Activated CD4-positive, alpha-beta T cell treated with anti-CD3 and anti-CD28 coated beads, Interleukin-2, amount 10 ng/mL, durations not matched to agents 24 days and 14 days (primary cell): ENCODE measurements at regions not wholly inside any gene's neighbourhood (a gene's known extent, or its start where the extent isn't known, plus 50 kb on each side); places are given as distances from the start of the nearest gene placed in this dataset.

Experiments used
- DNase-seq: peaks from one replicate; pipeline ENCODE4 v3.0.0; 2022
- H3K27ac Mint-ChIP-seq: one replicate; pipeline ENCODE4 v1.8.0; 2022; ENCODE audit warnings: mild to moderate bottlenecking, mixed read lengths
- H3K27me3 Mint-ChIP-seq: one replicate; pipeline ENCODE4 v1.8.0; 2022; ENCODE audit warnings: mixed read lengths
- H3K36me3 Mint-ChIP-seq: one replicate; pipeline ENCODE4 v1.8.0; 2022; ENCODE audit warnings: low read depth, mild to moderate bottlenecking, mixed read lengths
- H3K4me1 Mint-ChIP-seq: one replicate; pipeline ENCODE4 v1.8.0; 2021; ENCODE audit warnings: mixed read lengths
- H3K4me3 Mint-ChIP-seq: one replicate; pipeline ENCODE4 v1.8.0; 2022; ENCODE audit warnings: mild to moderate bottlenecking, moderate library complexity, mixed read lengths
- H3K9me3 Mint-ChIP-seq: one replicate; pipeline ENCODE4 v1.8.0; 2021; ENCODE audit warnings: mixed read lengths
- intact Hi-C: fragments of 100-400 bp; cut with micrococcal nuclease; formaldehyde crosslinking; loops from one replicate; pipeline ENCODE4 v1.15.1; 2023

- intact Hi-C loops: no loop called here
- H3K4me3 Mint-ChIP-seq: no peak overlapping the region
- no peaks in the 10 kb centered on the region for H3K36me3 Mint-ChIP-seq
- no peaks in the 10 kb centered on the region for H3K9me3 Mint-ChIP-seq
- no peaks in the 10 kb centered on the region for H3K27me3 Mint-ChIP-seq
- no peak for DNase-seq
- H3K27ac Mint-ChIP-seq: no peak overlapping the region
- H3K4me1 Mint-ChIP-seq: no peaks in the 10 kb centered on the region
Measured at GRCh38 chr7:46207931-46208634, 287.0 kb upstream of the IGFBP3 start.

- Mint-ChIP-seq H3K27me3 (no peaks in the 10 kb centered on the region), H3K36me3 (no peaks in the 10 kb centered on the region), H3K9me3 (no peaks in the 10 kb centered on the region), H3K4me1 (no peaks in the 10 kb centered on the region), H3K4me3 (no peak overlapping the region), H3K27ac (no peak overlapping the region)
- intact Hi-C loops: no loop called here
- DNase-seq: no peak
Measured at GRCh38 chr7:46206476-46207060, 285.5 kb upstream of the IGFBP3 start.

GRCh38 chr7:46205478-46205877 is 284.4 kb upstream of the IGFBP3 start:
- Mint-ChIP-seq H3K4me1 (no peaks in the 10 kb centered on the region), H3K9me3 (no peaks in the 10 kb centered on the region), H3K36me3 (no peaks in the 10 kb centered on the region), H3K4me3 (no peak overlapping the region), H3K27me3 (no peaks in the 10 kb centered on the region), H3K27ac (no peak overlapping the region)
- no peak for DNase-seq
- intact Hi-C loops: no loop called here

- intact Hi-C loops: no loop called here
- Mint-ChIP-seq H3K9me3 (no peaks in the 10 kb centered on the region), H3K4me1 (no peaks in the 10 kb centered on the region), H3K27me3 (no peaks in the 10 kb centered on the region), H3K4me3 (no peak overlapping the region), H3K36me3 (no peaks in the 10 kb centered on the region), H3K27ac (no peak overlapping the region)
- DNase-seq: no peak
Measured at GRCh38 chr7:46203926-46204325, 282.9 kb upstream of the IGFBP3 start.

GRCh38 chr7:46202379-46202778 is 281.3 kb upstream of the IGFBP3 start:
- Mint-ChIP-seq H3K4me3 (no peak overlapping the region), H3K27me3 (no peaks in the 10 kb centered on the region), H3K27ac (no peak overlapping the region), H3K4me1 (no peaks in the 10 kb centered on the region), H3K36me3 (no peaks in the 10 kb centered on the region), H3K9me3 (no peaks in the 10 kb centered on the region)
- intact Hi-C loops: no loop called here
- DNase-seq: no peak

- Mint-ChIP-seq H3K4me1 (no peaks in the 10 kb centered on the region), H3K27ac (no peak overlapping the region), H3K36me3 (no peaks in the 10 kb centered on the region), H3K27me3 (no peaks in the 10 kb centered on the region), H3K9me3 (no peaks in the 10 kb centered on the region), H3K4me3 (no peak overlapping the region)
- intact Hi-C loops: no loop called here
- DNase-seq: no peak
Measured at GRCh38 chr7:46201961-46202360, 280.9 kb upstream of the IGFBP3 start.

GRCh38 chr7:46198701-46199100 is 277.6 kb upstream of the IGFBP3 start:
- Mint-ChIP-seq H3K9me3 (no peaks in the 10 kb centered on the region), H3K4me1 (no peaks in the 10 kb centered on the region), H3K4me3 (no peak overlapping the region), H3K36me3 (no peaks in the 10 kb centered on the region), H3K27ac (no peak overlapping the region), H3K27me3 (no peaks in the 10 kb centered on the region)
- DNase-seq: no peak
- intact Hi-C loops: no loop called here

- Mint-ChIP-seq H3K36me3 (no peaks in the 10 kb centered on the region), H3K4me1 (no peaks in the 10 kb centered on the region), H3K27me3 (no peaks in the 10 kb centered on the region), H3K4me3 (no peak overlapping the region), H3K9me3 (no peaks in the 10 kb centered on the region), H3K27ac (no peak overlapping the region)
- DNase-seq: no peak
- intact Hi-C loops: no loop called here
Measured at GRCh38 chr7:46197785-46198540, 276.9 kb upstream of the IGFBP3 start.

- Mint-ChIP-seq H3K4me1 (no peaks in the 10 kb centered on the region), H3K4me3 (no peak overlapping the region), H3K36me3 (no peaks in the 10 kb centered on the region), H3K27ac (no peak overlapping the region), H3K9me3 (no peaks in the 10 kb centered on the region), H3K27me3 (no peaks in the 10 kb centered on the region)
- intact Hi-C loops: no loop called here
- DNase-seq: no peak
Measured at GRCh38 chr7:46195934-46196333, 274.9 kb upstream of the IGFBP3 start.

- Mint-ChIP-seq H3K4me3 (no peak overlapping the region), H3K9me3 (no peaks in the 10 kb centered on the region), H3K36me3 (no peaks in the 10 kb centered on the region), H3K27me3 (no peaks in the 10 kb centered on the region), H3K4me1 (no peaks in the 10 kb centered on the region), H3K27ac (no peak overlapping the region)
- intact Hi-C loops: no loop called here
- DNase-seq: no peak
Measured at GRCh38 chr7:46192271-46192670, 271.2 kb upstream of the IGFBP3 start.

- Mint-ChIP-seq H3K36me3 (no peaks in the 10 kb centered on the region), H3K27ac (no peak overlapping the region), H3K4me3 (no peak overlapping the region), H3K27me3 (no peaks in the 10 kb centered on the region), H3K4me1 (no peaks in the 10 kb centered on the region), H3K9me3 (no peaks in the 10 kb centered on the region)
- no peak for DNase-seq
- intact Hi-C loops: no loop called here
Measured at GRCh38 chr7:46191776-46192175, 270.7 kb upstream of the IGFBP3 start.

GRCh38 chr7:46191296-46191695 is 270.2 kb upstream of the IGFBP3 start:
- H3K4me3 Mint-ChIP-seq: no peak overlapping the region
- no peaks in the 10 kb centered on the region for H3K36me3 Mint-ChIP-seq
- H3K9me3 Mint-ChIP-seq: no peaks in the 10 kb centered on the region
- H3K27me3 Mint-ChIP-seq: no peaks in the 10 kb centered on the region
- H3K27ac Mint-ChIP-seq: no peak overlapping the region
- no peaks in the 10 kb centered on the region for H3K4me1 Mint-ChIP-seq
- DNase-seq: no peak
- intact Hi-C loops: no loop called here

GRCh38 chr7:46189255-46189790 is 268.3 kb upstream of the IGFBP3 start:
- intact Hi-C loops: no loop called here
- Mint-ChIP-seq H3K4me1 (no peaks in the 10 kb centered on the region), H3K9me3 (no peaks in the 10 kb centered on the region), H3K4me3 (no peak overlapping the region), H3K27me3 (no peaks in the 10 kb centered on the region), H3K36me3 (no peaks in the 10 kb centered on the region), H3K27ac (no peak overlapping the region)
- DNase-seq: no peak

GRCh38 chr7:46186131-46186530 is 265.1 kb upstream of the IGFBP3 start:
- Mint-ChIP-seq H3K27ac (no peak overlapping the region), H3K27me3 (no peaks in the 10 kb centered on the region), H3K4me1 (no peaks in the 10 kb centered on the region), H3K9me3 (no peaks in the 10 kb centered on the region), H3K4me3 (no peak overlapping the region), H3K36me3 (no peaks in the 10 kb centered on the region)
- no peak for DNase-seq
- intact Hi-C loops: no loop called here
